Epithelial cell of proximal tubule (primary cell): ENCODE measurements at regions not wholly inside any gene's neighbourhood (a gene's known extent, or its start where the extent isn't known, plus 50 kb on each side); places are given as distances from the start of the nearest gene placed in this dataset.

Experiments used
- DNase-seq: peaks from one replicate; pipeline ENCODE4 v3.0.0-alpha.2; 2011; ENCODE audit warnings: low read depth
- H3K4me3 ChIP-seq: 2 replicates; pipeline ENCODE4 v1.5.1; 2011; ENCODE audit warnings: low read depth, mild to moderate bottlenecking, low read length
- TF ChIP-seq, protein P1 (sequence below): conservative IDR thresholded peaks from 2 replicates; pipeline ENCODE4 v1.5.1; 2012; ENCODE audit warnings: low read depth, mild to moderate bottlenecking, low read length

DNA sequence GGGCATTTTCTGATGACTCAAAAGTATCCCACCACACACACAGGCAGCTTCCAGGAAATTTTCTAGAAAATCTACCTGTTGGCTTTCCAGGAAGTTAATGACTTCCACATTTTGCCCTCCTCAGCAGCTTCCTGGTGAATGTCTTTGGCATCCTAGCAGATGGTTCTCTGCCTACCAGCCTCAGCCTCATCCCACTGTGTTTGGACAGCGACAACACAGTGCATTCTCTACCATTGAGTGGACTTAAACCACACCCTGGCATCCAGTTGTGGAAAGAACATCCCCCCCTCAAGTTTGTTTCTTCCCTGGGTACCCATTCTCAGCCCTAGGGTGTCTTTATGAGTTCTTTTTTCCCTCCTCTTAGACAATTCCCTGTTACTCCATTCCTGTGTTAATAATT, 50.8 kb upstream of the GADL1 start:
- DNase-seq, result no peak
- H3K4me3 ChIP-seq, result no peak overlapping the region
- TF ChIP-seq, protein P1, sequence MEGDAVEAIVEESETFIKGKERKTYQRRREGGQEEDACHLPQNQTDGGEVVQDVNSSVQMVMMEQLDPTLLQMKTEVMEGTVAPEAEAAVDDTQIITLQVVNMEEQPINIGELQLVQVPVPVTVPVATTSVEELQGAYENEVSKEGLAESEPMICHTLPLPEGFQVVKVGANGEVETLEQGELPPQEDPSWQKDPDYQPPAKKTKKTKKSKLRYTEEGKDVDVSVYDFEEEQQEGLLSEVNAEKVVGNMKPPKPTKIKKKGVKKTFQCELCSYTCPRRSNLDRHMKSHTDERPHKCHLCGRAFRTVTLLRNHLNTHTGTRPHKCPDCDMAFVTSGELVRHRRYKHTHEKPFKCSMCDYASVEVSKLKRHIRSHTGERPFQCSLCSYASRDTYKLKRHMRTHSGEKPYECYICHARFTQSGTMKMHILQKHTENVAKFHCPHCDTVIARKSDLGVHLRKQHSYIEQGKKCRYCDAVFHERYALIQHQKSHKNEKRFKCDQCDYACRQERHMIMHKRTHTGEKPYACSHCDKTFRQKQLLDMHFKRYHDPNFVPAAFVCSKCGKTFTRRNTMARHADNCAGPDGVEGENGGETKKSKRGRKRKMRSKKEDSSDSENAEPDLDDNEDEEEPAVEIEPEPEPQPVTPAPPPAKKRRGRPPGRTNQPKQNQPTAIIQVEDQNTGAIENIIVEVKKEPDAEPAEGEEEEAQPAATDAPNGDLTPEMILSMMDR, result no peak

DNA sequence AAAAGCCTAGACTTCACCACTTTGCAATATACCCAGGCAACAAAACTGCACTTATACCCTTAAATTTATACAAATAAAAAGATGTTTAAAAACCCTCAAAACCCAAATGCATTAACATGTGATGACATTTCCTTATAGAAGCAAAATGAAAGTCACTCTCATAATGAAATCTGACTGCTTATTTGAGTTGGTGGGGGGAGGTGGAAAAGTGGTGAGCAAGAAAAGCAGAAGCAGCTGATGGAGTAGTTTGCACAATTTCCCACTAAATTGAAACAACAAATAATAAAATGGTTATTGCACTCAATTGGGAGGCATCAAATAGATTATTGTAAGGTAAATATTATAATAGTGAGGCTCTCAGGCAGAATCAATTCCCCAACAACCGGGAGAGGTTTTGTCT, 54.0 kb upstream of the GADL1 start:
- no peak for DNase-seq
- TF ChIP-seq, protein P1, result no peak
- H3K4me3 ChIP-seq, result no peak overlapping the region

DNA sequence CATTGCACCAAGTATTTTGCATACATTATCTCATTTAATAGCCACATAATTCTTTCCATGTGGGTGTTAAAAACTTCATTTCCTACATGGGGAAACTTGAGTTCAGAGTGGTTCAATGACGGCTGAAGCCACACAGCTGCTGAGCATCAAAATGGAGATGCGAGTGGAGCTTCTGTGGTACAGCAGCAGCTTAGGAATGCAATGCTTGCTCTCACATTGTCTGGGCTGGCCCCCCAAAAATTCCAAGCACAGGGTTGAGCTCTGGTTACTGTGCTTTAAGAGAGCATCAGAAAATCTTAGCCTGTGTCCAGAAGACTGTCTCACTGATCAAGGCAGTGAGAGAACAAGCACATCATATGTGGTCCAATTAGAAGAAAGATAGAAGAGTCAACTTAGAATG, 57.4 kb upstream of the GADL1 start:
- TF ChIP-seq, protein P1, result no peak
- DNase-seq, result no peak

DNA sequence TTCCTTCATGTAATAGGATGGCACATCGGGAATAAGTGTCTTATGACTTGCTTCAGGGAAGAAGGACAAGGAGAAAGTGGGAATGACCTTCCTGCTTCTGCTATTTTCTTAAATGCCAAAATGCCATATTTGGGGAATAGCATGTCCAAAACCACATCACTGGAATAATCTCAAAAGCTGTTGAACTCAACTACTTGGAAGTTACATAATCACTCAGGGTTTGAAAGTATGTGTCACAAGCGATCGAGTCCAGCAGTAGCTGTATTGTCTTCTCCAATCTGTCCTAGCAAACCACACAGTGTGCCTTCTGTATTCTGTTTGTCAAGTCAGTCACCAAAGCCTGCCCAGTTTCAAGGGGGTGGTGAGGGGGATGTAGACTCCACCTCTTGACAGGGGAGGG, 58.3 kb upstream of the GADL1 start:
- TF ChIP-seq, protein P1, result no peak
- no peak overlapping the region for H3K4me3 ChIP-seq
- DNase-seq, result no peak

More for the DNA sequence above, 57.4 kb upstream of the GADL1 start:
- H3K4me3 ChIP-seq, result no peak overlapping the region

DNA sequence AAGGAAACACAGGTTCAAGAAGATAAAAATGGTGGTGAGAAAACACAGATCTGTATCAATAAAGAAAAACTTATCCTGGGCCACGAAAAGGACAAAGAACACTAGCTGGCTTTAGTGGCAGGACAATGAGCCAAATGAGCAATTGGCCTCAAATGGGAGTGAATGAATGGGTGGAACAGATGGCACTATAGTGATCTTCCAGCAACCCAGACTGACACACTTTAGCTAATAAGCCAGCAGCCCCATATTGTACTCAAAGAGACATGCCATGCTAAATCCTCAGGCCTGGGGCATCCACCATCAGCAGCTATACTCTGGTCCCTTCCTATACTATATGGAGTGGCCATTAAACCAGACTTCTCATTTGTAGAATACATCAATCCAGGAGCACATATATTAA, 60.0 kb upstream of the GADL1 start:
- no peak overlapping the region for H3K4me3 ChIP-seq
- no peak for DNase-seq
- TF ChIP-seq, protein P1, result no peak

DNA sequence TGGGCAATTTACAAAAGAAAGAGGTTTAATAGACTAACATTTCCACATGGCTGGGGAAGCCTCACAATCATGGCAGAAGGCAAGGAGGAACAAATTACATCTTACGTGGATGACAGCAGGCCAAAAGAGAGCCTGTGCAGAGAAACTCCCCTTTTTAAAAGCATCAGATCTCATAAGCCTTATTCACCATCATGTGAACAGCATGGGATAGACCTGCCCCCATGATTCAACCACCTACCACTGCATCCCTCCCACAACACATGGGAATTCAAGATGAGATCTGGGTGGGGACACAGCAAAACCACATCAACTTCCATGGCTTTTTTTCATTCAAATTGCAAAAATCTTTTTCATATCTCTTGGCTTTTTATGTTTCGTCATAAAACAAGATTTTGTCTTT, 67.6 kb upstream of the GADL1 start:
- H3K4me3 ChIP-seq, result no peak overlapping the region
- TF ChIP-seq, protein P1, result no peak

DNA sequence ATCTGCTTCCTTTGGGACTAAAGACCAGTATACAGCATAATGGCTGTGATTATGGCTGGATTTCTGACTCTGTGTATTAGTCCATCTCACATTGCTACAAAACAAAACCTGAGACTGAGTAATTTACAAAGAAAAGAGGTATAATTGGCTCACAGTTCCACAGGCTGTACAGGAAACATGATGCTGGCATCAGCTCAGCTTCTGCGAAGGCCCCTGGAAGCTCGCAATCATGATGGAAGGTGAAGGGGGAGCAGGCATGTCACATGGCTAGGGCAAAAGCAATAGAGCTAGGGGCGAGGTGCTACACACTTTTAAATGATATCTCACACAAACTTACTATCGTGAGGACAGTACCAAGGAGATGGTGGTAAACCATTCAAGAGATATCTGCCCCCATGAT, 68.0 kb upstream of the GADL1 start:
- H3K4me3 ChIP-seq, result no peak overlapping the region
- DNase-seq, result no peak
- TF ChIP-seq, protein P1, result no peak

More for the DNA sequence above, 67.6 kb upstream of the GADL1 start:
- DNase-seq, result no peak
